Activated naive CD4-positive, alpha-beta T cell treated with anti-CD3 and anti-CD28 coated beads, Interleukin-2, amount 50 U/mL, for 24 hours (primary cell): ENCODE measurements at regions not wholly inside any gene's neighbourhood (a gene's known extent, or its start where the extent isn't known, plus 50 kb on each side); places are given as distances from the start of the nearest gene placed in this dataset.
"Not testable (repeated sequence)": the region's sequence is repeated elsewhere in the genome, so short reads cannot be mapped to it uniquely, and the experiment has no call there.

Experiments
- H3K27ac Mint-ChIP-seq: one replicate; pipeline ENCODE4 v1.8.0; 2021; ENCODE audit warnings: mild to moderate bottlenecking, mixed read lengths
- H3K27me3 Mint-ChIP-seq: one replicate; pipeline ENCODE4 v1.8.0; 2021; ENCODE audit warnings: mixed read lengths
- H3K36me3 Mint-ChIP-seq: one replicate; pipeline ENCODE4 v1.8.0; 2021; ENCODE audit warnings: mixed read lengths
- H3K4me1 Mint-ChIP-seq: one replicate; pipeline ENCODE4 v1.8.0; 2021; ENCODE audit warnings: mixed read lengths
- H3K4me3 Mint-ChIP-seq: one replicate; pipeline ENCODE4 v1.8.0; 2021; ENCODE audit warnings: mild to moderate bottlenecking, mixed read lengths
- H3K9me3 Mint-ChIP-seq: one replicate; pipeline ENCODE4 v1.8.0; 2021; ENCODE audit warnings: mixed read lengths

- no peaks in the 10 kb centered on the region for H3K27me3 Mint-ChIP-seq
- H3K36me3 Mint-ChIP-seq = no peaks in the 10 kb centered on the region
- H3K9me3 Mint-ChIP-seq = no peaks in the 10 kb centered on the region
- H3K4me3 Mint-ChIP-seq = no peak overlapping the region
- peak overlapping the region; percentile 25 for H3K27ac Mint-ChIP-seq
- H3K4me1 Mint-ChIP-seq = no peaks in the 10 kb centered on the region
Measured at GRCh38 chr3:124630960-124631359, 99.3 kb upstream of the UMPS start.

GRCh38 chr3:124631727-124632126 lies 98.5 kb upstream of the UMPS start:
- no peaks in the 10 kb centered on the region for H3K36me3 Mint-ChIP-seq
- H3K9me3 Mint-ChIP-seq = no peaks in the 10 kb centered on the region
- H3K4me1 Mint-ChIP-seq = no peaks in the 10 kb centered on the region
- H3K27me3 Mint-ChIP-seq = no peaks in the 10 kb centered on the region
- H3K4me3 Mint-ChIP-seq = no peak overlapping the region
- no peak overlapping the region for H3K27ac Mint-ChIP-seq

GRCh38 chr3:124632566-124633140 lies 97.6 kb upstream of the UMPS start:
- H3K4me1 Mint-ChIP-seq = no peaks in the 10 kb centered on the region
- H3K36me3 Mint-ChIP-seq = no peaks in the 10 kb centered on the region
- H3K9me3 Mint-ChIP-seq = no peaks in the 10 kb centered on the region
- H3K4me3 Mint-ChIP-seq = no peak overlapping the region
- H3K27ac Mint-ChIP-seq = no peak overlapping the region
- H3K27me3 Mint-ChIP-seq = no peaks in the 10 kb centered on the region

- Mint-ChIP-seq H3K27ac (no peak overlapping the region), H3K4me3 (no peak overlapping the region), H3K36me3 (no peaks in the 10 kb centered on the region), H3K9me3 (no peaks in the 10 kb centered on the region), H3K4me1 (no peaks in the 10 kb centered on the region), H3K27me3 (no peaks in the 10 kb centered on the region)
Measured at GRCh38 chr3:124633524-124633923, 96.7 kb upstream of the UMPS start.

- H3K27ac Mint-ChIP-seq = no peak overlapping the region
- no peak overlapping the region for H3K4me3 Mint-ChIP-seq
- H3K36me3 Mint-ChIP-seq = no peaks in the 10 kb centered on the region
- no peaks in the 10 kb centered on the region for H3K27me3 Mint-ChIP-seq
- peaks cover 3% of the 10 kb centered on the region for H3K4me1 Mint-ChIP-seq
- H3K9me3 Mint-ChIP-seq = no peaks in the 10 kb centered on the region
Measured at GRCh38 chr3:124634210-124635168, 95.8 kb upstream of the UMPS start.

GRCh38 chr3:124635169-124635539 lies 95.1 kb upstream of the UMPS start:
- Mint-ChIP-seq H3K36me3 (no peaks in the 10 kb centered on the region), H3K27me3 (no peaks in the 10 kb centered on the region), H3K4me3 (no peak overlapping the region), H3K4me1 (peaks cover 8% of the 10 kb centered on the region), H3K27ac (no peak overlapping the region), H3K9me3 (no peaks in the 10 kb centered on the region)

GRCh38 chr3:124636101-124636862 lies 94.0 kb upstream of the UMPS start:
- Mint-ChIP-seq H3K36me3 (no peaks in the 10 kb centered on the region), H3K9me3 (no peaks in the 10 kb centered on the region), H3K4me3 (no peak overlapping the region), H3K27me3 (no peaks in the 10 kb centered on the region), H3K4me1 (peaks cover 10% of the 10 kb centered on the region), H3K27ac (no peak overlapping the region)

GRCh38 chr3:124636863-124637296 lies 93.4 kb upstream of the UMPS start:
- Mint-ChIP-seq H3K27me3 (no peaks in the 10 kb centered on the region), H3K27ac (no peak overlapping the region), H3K36me3 (no peaks in the 10 kb centered on the region), H3K4me3 (no peak overlapping the region), H3K4me1 (peaks cover 12% of the 10 kb centered on the region), H3K9me3 (no peaks in the 10 kb centered on the region)

GRCh38 chr3:124639406-124640237 lies 90.6 kb upstream of the UMPS start:
- no peaks in the 10 kb centered on the region for H3K36me3 Mint-ChIP-seq
- no peaks in the 10 kb centered on the region for H3K9me3 Mint-ChIP-seq
- H3K4me3 Mint-ChIP-seq = peak overlapping the region; percentile 55
- peaks cover 12% of the 10 kb centered on the region for H3K4me1 Mint-ChIP-seq
- H3K27ac Mint-ChIP-seq = peak overlapping the region; percentile 87
- H3K27me3 Mint-ChIP-seq = no peaks in the 10 kb centered on the region

- H3K27me3 Mint-ChIP-seq = no peaks in the 10 kb centered on the region
- no peaks in the 10 kb centered on the region for H3K36me3 Mint-ChIP-seq
- H3K4me1 Mint-ChIP-seq = peaks cover 12% of the 10 kb centered on the region
- H3K4me3 Mint-ChIP-seq = no peak overlapping the region
- H3K9me3 Mint-ChIP-seq = no peaks in the 10 kb centered on the region
- no peak overlapping the region for H3K27ac Mint-ChIP-seq
Measured at GRCh38 chr3:124640635-124641306, 89.5 kb upstream of the UMPS start.

GRCh38 chr3:124643453-124643852 lies 86.8 kb upstream of the UMPS start:
- Mint-ChIP-seq H3K9me3 (no peaks in the 10 kb centered on the region), H3K36me3 (peaks cover 4% of the 10 kb centered on the region), H3K4me1 (peaks cover 12% of the 10 kb centered on the region), H3K4me3 (no peak overlapping the region), H3K27me3 (peaks cover 6% of the 10 kb centered on the region), H3K27ac (no peak overlapping the region)

- not testable (repeated sequence) for H3K27ac Mint-ChIP-seq, H3K4me1 Mint-ChIP-seq, H3K36me3 Mint-ChIP-seq, H3K27me3 Mint-ChIP-seq, H3K4me3 Mint-ChIP-seq, H3K9me3 Mint-ChIP-seq
Measured at GRCh38 chr3:124646186-124646585, 84.1 kb upstream of the UMPS start.

- H3K27ac Mint-ChIP-seq = no peak overlapping the region
- peaks cover 4% of the 10 kb centered on the region for H3K4me1 Mint-ChIP-seq
- peaks cover 4% of the 10 kb centered on the region for H3K36me3 Mint-ChIP-seq
- no peak overlapping the region for H3K4me3 Mint-ChIP-seq
- no peaks in the 10 kb centered on the region for H3K9me3 Mint-ChIP-seq
- peaks cover 12% of the 10 kb centered on the region for H3K27me3 Mint-ChIP-seq
Measured at GRCh38 chr3:124648551-124648950, 81.7 kb upstream of the UMPS start.

GRCh38 chr3:124650798-124651197 lies 79.5 kb upstream of the UMPS start:
- Mint-ChIP-seq H3K27ac (no peak overlapping the region), H3K36me3 (peaks cover 4% of the 10 kb centered on the region), H3K4me1 (peaks cover 4% of the 10 kb centered on the region), H3K27me3 (peaks cover 13% of the 10 kb centered on the region), H3K4me3 (no peak overlapping the region), H3K9me3 (no peaks in the 10 kb centered on the region)

GRCh38 chr3:124651416-124651815 lies 78.8 kb upstream of the UMPS start:
- not testable (repeated sequence) for H3K4me1 Mint-ChIP-seq, H3K9me3 Mint-ChIP-seq, H3K27ac Mint-ChIP-seq, H3K36me3 Mint-ChIP-seq, H3K4me3 Mint-ChIP-seq
- H3K27me3 Mint-ChIP-seq = peaks cover 13% of the 10 kb centered on the region
